ENCODE measurements at regions not wholly inside any gene's neighbourhood (a gene's known extent, or its start where the extent isn't known, plus 50 kb on each side); places are given as distances from the start of the nearest gene placed in this dataset.

DNA sequence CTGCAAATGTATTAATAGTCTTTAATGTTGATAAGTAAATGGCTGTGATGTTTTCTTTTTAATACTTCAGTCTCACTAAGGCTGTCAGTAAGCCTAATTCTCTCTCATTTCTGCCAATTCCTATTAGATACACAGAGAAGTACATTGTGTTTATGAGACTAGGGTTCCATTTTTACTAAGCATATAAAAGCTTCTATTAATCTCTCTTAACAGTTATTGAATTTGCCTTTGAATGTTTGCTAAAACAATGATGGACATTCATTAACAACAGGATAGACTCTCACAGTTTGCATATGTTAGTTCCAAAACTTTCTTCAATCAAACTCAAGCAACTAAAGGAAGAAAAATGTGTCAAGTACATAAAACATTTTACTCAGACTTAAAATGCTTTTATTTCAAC lies 659.3 kb downstream of the TLE1 start:
- no peak for TF ChIP-seq EZH2 (IDR thresholded peaks at IDR 0.05)
- TF ChIP-seq, protein P1, sequence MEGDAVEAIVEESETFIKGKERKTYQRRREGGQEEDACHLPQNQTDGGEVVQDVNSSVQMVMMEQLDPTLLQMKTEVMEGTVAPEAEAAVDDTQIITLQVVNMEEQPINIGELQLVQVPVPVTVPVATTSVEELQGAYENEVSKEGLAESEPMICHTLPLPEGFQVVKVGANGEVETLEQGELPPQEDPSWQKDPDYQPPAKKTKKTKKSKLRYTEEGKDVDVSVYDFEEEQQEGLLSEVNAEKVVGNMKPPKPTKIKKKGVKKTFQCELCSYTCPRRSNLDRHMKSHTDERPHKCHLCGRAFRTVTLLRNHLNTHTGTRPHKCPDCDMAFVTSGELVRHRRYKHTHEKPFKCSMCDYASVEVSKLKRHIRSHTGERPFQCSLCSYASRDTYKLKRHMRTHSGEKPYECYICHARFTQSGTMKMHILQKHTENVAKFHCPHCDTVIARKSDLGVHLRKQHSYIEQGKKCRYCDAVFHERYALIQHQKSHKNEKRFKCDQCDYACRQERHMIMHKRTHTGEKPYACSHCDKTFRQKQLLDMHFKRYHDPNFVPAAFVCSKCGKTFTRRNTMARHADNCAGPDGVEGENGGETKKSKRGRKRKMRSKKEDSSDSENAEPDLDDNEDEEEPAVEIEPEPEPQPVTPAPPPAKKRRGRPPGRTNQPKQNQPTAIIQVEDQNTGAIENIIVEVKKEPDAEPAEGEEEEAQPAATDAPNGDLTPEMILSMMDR (IDR thresholded peaks at IDR 0.05): no peak

Measured in neural progenitor cell (in vitro differentiated cells).